ENCODE measurements at regions not wholly inside any gene's neighbourhood (a gene's known extent, or its start where the extent isn't known, plus 50 kb on each side); places are given as distances from the start of the nearest gene placed in this dataset.

GRCh38 chr10:123614888-123615287, 51.3 kb upstream of the GPR26 start (continued):
- TF ChIP-seq PRDM4 (CRISPR knock-in tag; IDR thresholded peaks at IDR 0.05; ENCODE audit: borderline replicate concordance) (no peak), ATF6 (CRISPR knock-in tag; conservative IDR thresholded peaks at IDR 0.05) (0 out of 2 replicates have a peak, but pooled peaks have one; percentile 59), ZBTB10 (CRISPR knock-in tag; IDR thresholded peaks at IDR 0.05; ENCODE audit: borderline replicate concordance) (peak; percentile 68; the same call in 1 of the 2 replicates), IKZF5 (CRISPR knock-in tag; IDR thresholded peaks at IDR 0.05) (no peak), ZNF230 (CRISPR knock-in tag; IDR thresholded peaks at IDR 0.05) (peak; percentile 52; the same call in 1 of the 2 replicates), GATA4 (IDR thresholded peaks at IDR 0.05; ENCODE audit: borderline replicate concordance, low read depth) (no peak), TCF7L2 (IDR thresholded peaks at IDR 0.05; ENCODE audit: low read depth, low read length) (no peak), SNAPC5 (CRISPR knock-in tag; IDR thresholded peaks at IDR 0.05; ENCODE audit: borderline replicate concordance) (0 out of 2 replicates have a peak, but pooled peaks have one; percentile 36), ZKSCAN8 (CRISPR knock-in tag; IDR thresholded peaks at IDR 0.05; ENCODE audit: borderline replicate concordance) (no peak), SP2 (CRISPR knock-in tag; IDR thresholded peaks at IDR 0.05) (no peak), AGO2 (optimal IDR thresholded peaks at IDR 0.05; ENCODE audit: low read depth, low read length) (no peak), RORA (CRISPR knock-in tag; IDR thresholded peaks at IDR 0.05) (no peak), AFF4 (CRISPR knock-in tag; IDR thresholded peaks at IDR 0.05) (no peak), SAFB2 (CRISPR knock-in tag; IDR thresholded peaks at IDR 0.05; ENCODE audit: borderline replicate concordance, low read depth) (no peak), SMAD1 (CRISPR knock-in tag; IDR thresholded peaks at IDR 0.05; ENCODE audit: borderline replicate concordance, low read depth) (no peak), STAT5B (CRISPR knock-in tag; IDR thresholded peaks at IDR 0.05) (0 out of 2 replicates have a peak, but pooled peaks have one; percentile 62), ZNF263 (CRISPR knock-in tag; IDR thresholded peaks at IDR 0.05) (0 out of 2 replicates have a peak, but pooled peaks have one; percentile 56)

Data from HepG2 (cell line).